ENCODE measurements at regions not wholly inside any gene's neighbourhood (a gene's known extent, or its start where the extent isn't known, plus 50 kb on each side); places are given as distances from the start of the nearest gene placed in this dataset.
"Not testable (repeated sequence)": the region's sequence is repeated elsewhere in the genome, so short reads cannot be mapped to it uniquely, and the experiment has no call there.

DNA sequence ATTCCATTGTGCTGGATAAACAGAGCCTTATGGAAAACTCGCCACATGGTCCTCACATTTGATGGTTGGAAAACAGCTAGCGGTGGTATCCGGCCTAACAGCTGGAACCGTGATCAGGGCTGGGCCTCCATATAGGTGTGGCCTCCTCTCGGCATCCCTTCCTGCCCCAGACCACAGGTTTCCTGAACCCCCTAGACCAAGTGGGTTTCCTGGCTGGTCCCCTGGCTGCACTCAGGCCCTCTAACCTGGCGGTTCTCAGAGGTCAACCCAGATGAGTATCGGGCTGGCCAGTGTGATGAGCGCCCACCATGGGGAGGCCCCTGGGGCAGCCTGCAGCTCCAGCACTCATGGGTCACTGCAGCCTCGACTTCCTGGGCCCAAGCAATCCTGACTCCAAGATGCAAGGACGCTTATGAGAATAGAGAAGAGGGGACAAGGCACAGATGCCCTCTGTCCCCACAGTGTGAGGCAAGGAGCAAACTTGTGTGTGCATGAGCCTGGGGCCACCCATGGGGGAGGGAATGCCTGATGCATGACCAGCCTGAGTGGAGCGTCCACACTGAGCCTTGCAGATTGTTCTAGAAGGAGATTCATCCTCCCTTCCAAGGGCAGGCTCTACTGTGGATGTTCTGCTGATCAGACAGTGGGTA is 53.4 kb upstream of the WNT7B start:
- Mint-ChIP-seq H3K4me1 (ENCODE audit: unreplicated experiment) (peaks cover 11% of the 10 kb centered on the region), H3K27ac (no peak overlapping the region), H3K9me3 (no peaks in the 10 kb centered on the region), H3K4me3 (no peak overlapping the region), H3K36me3 (no peaks in the 10 kb centered on the region), H3K27me3 (peaks cover 30% of the 10 kb centered on the region)
- no peak for DNase-seq (ENCODE audit: extremely low spot score, unreplicated experiment)
- no peak for TF ChIP-seq CTCF (conservative IDR thresholded peaks at IDR 0.05)

- no peak for TF ChIP-seq CTCF (conservative IDR thresholded peaks at IDR 0.05)
- no peak for DNase-seq (ENCODE audit: extremely low spot score, unreplicated experiment)
- peaks cover 22% of the 10 kb centered on the region for H3K27me3 Mint-ChIP-seq
- H3K4me1 Mint-ChIP-seq (ENCODE audit: unreplicated experiment), result peaks cover 11% of the 10 kb centered on the region
- no peak overlapping the region for H3K4me3 Mint-ChIP-seq
- no peaks in the 10 kb centered on the region for H3K36me3 Mint-ChIP-seq
- no peaks in the 10 kb centered on the region for H3K9me3 Mint-ChIP-seq
- no peak overlapping the region for H3K27ac Mint-ChIP-seq
Observed at GRCh38 chr22:46031066-46031465, 54.1 kb upstream of the WNT7B start.

DNA sequence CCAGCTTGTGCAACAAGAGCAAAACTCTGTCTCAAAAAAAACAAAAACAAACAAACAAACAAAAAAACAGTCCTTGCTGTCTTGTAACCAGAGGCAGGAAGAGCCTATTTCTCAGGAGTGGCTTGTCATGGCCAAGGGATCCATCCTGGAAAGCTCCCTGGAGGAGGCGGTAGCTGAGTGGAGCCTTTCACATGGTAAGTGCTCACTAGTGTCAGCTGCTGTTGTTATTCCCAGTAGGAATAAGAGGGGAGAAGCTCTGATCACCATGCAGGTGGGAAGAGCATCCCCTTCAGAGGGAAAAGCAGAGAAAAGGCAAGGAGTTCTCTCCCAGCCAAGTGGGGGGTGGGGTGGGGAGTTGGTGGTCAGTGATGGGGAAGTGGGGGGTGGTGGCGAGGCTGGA is 54.6 kb upstream of the WNT7B start:
- H3K9me3 Mint-ChIP-seq, result no peaks in the 10 kb centered on the region
- no peaks in the 10 kb centered on the region for H3K36me3 Mint-ChIP-seq
- DNase-seq (ENCODE audit: extremely low spot score, unreplicated experiment), result no peak
- H3K4me1 Mint-ChIP-seq (ENCODE audit: unreplicated experiment), result peaks cover 11% of the 10 kb centered on the region
- TF ChIP-seq CTCF (conservative IDR thresholded peaks at IDR 0.05), result no peak
- H3K27me3 Mint-ChIP-seq, result peaks cover 18% of the 10 kb centered on the region
- H3K4me3 Mint-ChIP-seq, result peak overlapping the region; percentile 14
- H3K27ac Mint-ChIP-seq, result no peak overlapping the region

DNA sequence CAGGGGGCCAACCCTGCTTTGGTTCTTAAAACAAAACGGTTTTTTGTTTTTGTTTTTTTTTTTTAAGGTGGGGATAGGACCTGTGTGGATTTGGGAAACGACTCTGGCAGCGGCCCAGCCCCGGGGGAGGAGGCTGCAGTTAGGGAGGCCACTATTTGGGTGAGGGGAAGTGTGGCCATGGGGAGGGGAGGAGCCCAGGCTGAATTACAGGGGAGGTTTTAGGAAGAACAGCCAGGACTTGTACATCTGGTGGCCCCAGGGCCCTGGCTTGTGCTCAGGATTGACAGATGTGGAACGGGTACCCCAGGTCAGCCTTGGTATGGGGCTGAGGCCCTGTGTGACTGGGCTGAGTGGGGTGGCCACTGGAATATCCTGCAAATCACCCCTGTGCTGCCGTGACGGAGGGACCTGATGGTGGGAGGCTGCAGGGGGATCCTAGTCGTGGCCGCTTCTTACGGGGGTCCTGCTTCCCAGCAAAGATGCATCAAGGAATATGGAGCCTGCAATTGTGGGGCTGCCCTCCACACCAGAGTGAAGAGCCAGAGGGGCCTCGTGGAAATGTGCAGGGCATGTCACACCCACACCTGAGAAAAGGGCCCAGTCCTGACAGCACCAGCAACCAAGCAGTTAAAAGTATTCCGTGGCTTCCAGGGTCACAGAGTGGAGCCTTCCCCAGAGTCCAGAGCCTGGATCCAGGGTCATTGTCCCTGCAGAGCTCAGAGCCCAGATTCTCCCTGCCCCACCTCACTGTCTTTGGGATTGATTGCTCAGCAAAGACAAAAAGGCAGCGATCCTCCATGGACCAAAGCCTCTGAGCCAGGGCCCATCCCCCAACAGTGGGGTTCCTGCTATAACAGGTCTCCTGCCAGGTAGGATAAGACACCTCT is 55.2 kb upstream of the WNT7B start:
- Mint-ChIP-seq H3K4me1 (ENCODE audit: unreplicated experiment) (peaks cover 13% of the 10 kb centered on the region), H3K27ac (no peak overlapping the region), H3K4me3 (no peak overlapping the region), H3K27me3 (peaks cover 12% of the 10 kb centered on the region), H3K36me3 (no peaks in the 10 kb centered on the region), H3K9me3 (no peaks in the 10 kb centered on the region)
- TF ChIP-seq CTCF (conservative IDR thresholded peaks at IDR 0.05), result no peak
- DNase-seq (ENCODE audit: extremely low spot score, unreplicated experiment), result no peak

GRCh38 chr22:46033256-46034200 is 56.6 kb upstream of the WNT7B start:
- no peak for DNase-seq (ENCODE audit: extremely low spot score, unreplicated experiment)

GRCh38 chr22:46034480-46034879 is 57.5 kb upstream of the WNT7B start:
- H3K27ac Mint-ChIP-seq; H3K27me3 Mint-ChIP-seq; H3K9me3 Mint-ChIP-seq; H3K36me3 Mint-ChIP-seq; DNase-seq (ENCODE audit: extremely low spot score, unreplicated experiment): not testable (repeated sequence)
- H3K4me1 Mint-ChIP-seq (ENCODE audit: unreplicated experiment), result peaks cover 14% of the 10 kb centered on the region
- H3K4me3 Mint-ChIP-seq, result peak overlapping the region; percentile 88

More at GRCh38 chr22:46033256-46034200, 56.6 kb upstream of the WNT7B start:
- Mint-ChIP-seq H3K4me3 (no peak overlapping the region), H3K27me3 (peaks cover 4% of the 10 kb centered on the region), H3K4me1 (ENCODE audit: unreplicated experiment) (peaks cover 14% of the 10 kb centered on the region), H3K9me3 (no peaks in the 10 kb centered on the region), H3K27ac (no peak overlapping the region), H3K36me3 (no peaks in the 10 kb centered on the region)
- no peak for TF ChIP-seq CTCF (conservative IDR thresholded peaks at IDR 0.05)
